H9 (cell line): ENCODE measurements at regions not wholly inside any gene's neighbourhood (a gene's known extent, or its start where the extent isn't known, plus 50 kb on each side); places are given as distances from the start of the nearest gene placed in this dataset.

ENCODE experiments used
- DNase-seq: peaks from one replicate; pipeline ENCODE4 v3.0.0-alpha.2; 2017
- H2AFZ ChIP-seq: one replicate; pipeline ENCODE4 v1.6.1; 2013; ENCODE audit warnings: mild to moderate bottlenecking, low read length, control low read depth, moderate library complexity
- H2AK5ac ChIP-seq: 2 replicates; pipeline ENCODE4 v1.6.1; 2013; ENCODE audit warnings: low read length, control low read depth, mixed read lengths; ENCODE audit not compliant: insufficient read length
- H2BK120ac ChIP-seq: one replicate; pipeline ENCODE4 v1.6.1; 2013; ENCODE audit warnings: low read depth, mild to moderate bottlenecking, low read length, control low read depth, inconsistent platforms; ENCODE audit not compliant: poor library complexity, severe bottlenecking
- H2BK12ac ChIP-seq: 2 replicates; pipeline ENCODE4 v1.6.1; 2013; ENCODE audit warnings: low read length, control low read depth, mixed read lengths, low read depth; ENCODE audit not compliant: insufficient read length
- H2BK15ac ChIP-seq: 2 replicates; pipeline ENCODE4 v1.6.1; 2013; ENCODE audit warnings: low read depth, low read length, control low read depth
- H2BK20ac ChIP-seq: one replicate; pipeline ENCODE4 v1.6.1; 2013; ENCODE audit warnings: low read depth, mild to moderate bottlenecking, low read length, control low read depth, inconsistent platforms; ENCODE audit not compliant: poor library complexity, severe bottlenecking
- H2BK5ac ChIP-seq: 2 replicates; pipeline ENCODE4 v1.6.1; 2013; ENCODE audit warnings: low read length, control low read depth, mixed read lengths; ENCODE audit not compliant: insufficient read length
- H3K14ac ChIP-seq: 2 replicates; pipeline ENCODE4 v1.6.1; 2013; ENCODE audit warnings: low read length, control low read depth; ENCODE audit not compliant: insufficient read depth
- H3K18ac ChIP-seq: 2 replicates; pipeline ENCODE4 v1.6.1; 2013; ENCODE audit warnings: low read depth, mild to moderate bottlenecking, mixed read lengths, low read length, control low read depth; ENCODE audit not compliant: insufficient read length
- H3K23ac ChIP-seq: 2 replicates; pipeline ENCODE4 v1.6.1; 2013; ENCODE audit warnings: low read length, control low read depth, mixed read lengths, low read depth; ENCODE audit not compliant: insufficient read length
- H3K23me2 ChIP-seq: 2 replicates; pipeline ENCODE4 v1.6.1; 2013; ENCODE audit warnings: low read depth, mild to moderate bottlenecking, mixed read lengths, low read length, control low read depth; ENCODE audit not compliant: insufficient read length, poor library complexity, severe bottlenecking
- H3K27ac ChIP-seq: 2 replicates; pipeline ENCODE4 v1.5.1; 2013; ENCODE audit warnings: low read length, control low read depth, mixed read lengths, low read depth; ENCODE audit not compliant: insufficient read length
- H3K27me3 ChIP-seq: 2 replicates; pipeline ENCODE4 v1.6.1; 2013; ENCODE audit warnings: low read length, control low read depth, inconsistent platforms; ENCODE audit not compliant: insufficient read depth
- H3K4ac ChIP-seq: 2 replicates; pipeline ENCODE4 v1.6.1; 2013; ENCODE audit warnings: low read depth, mild to moderate bottlenecking, control low read depth, inconsistent platforms, low read length, moderate library complexity
- H3K4me1 ChIP-seq: 2 replicates; pipeline ENCODE4 v1.6.1; 2013; ENCODE audit warnings: low read length, control low read depth, inconsistent platforms; ENCODE audit not compliant: insufficient read depth
- H3K4me2 ChIP-seq: 2 replicates; pipeline ENCODE4 v1.6.1; 2013; ENCODE audit warnings: low read length, control low read depth, mixed read lengths; ENCODE audit not compliant: insufficient read length, insufficient read depth
- H3K56ac ChIP-seq: 2 replicates; pipeline ENCODE4 v1.6.1; 2013; ENCODE audit warnings: low read depth, mild to moderate bottlenecking, mixed read lengths, low read length, control low read depth; ENCODE audit not compliant: insufficient read length
- H3K79me1 ChIP-seq: 2 replicates; pipeline ENCODE4 v1.6.1; 2013; ENCODE audit warnings: low read depth, mild to moderate bottlenecking, moderate library complexity, low read length, control low read depth, inconsistent platforms; ENCODE audit not compliant: insufficient read depth, poor library complexity, severe bottlenecking
- H3K79me2 ChIP-seq: 2 replicates; pipeline ENCODE4 v1.6.1; 2013; ENCODE audit warnings: low read length, control low read depth, inconsistent platforms; ENCODE audit not compliant: insufficient read depth
- H3K9ac ChIP-seq: 2 replicates; pipeline ENCODE4 v1.6.1; 2013; ENCODE audit warnings: low read length, control low read depth, mixed read lengths; ENCODE audit not compliant: insufficient read length; ENCODE audit errors: extremely low read depth
- H3K9me3 ChIP-seq: one replicate; pipeline ENCODE4 v1.6.1; 2013; ENCODE audit warnings: low read depth, low read length, inconsistent platforms; ENCODE audit not compliant: control insufficient read depth
- H3T11ph ChIP-seq: one replicate; pipeline ENCODE4 v1.6.1; 2013; ENCODE audit warnings: mild to moderate bottlenecking, low read length, control low read depth, inconsistent platforms
- H4K20me1 ChIP-seq: one replicate; pipeline ENCODE4 v1.6.1; 2013; ENCODE audit not compliant: control insufficient read depth, insufficient read length, insufficient read depth
- H4K5ac ChIP-seq: 2 replicates; pipeline ENCODE4 v1.6.1; 2013; ENCODE audit warnings: low read depth, mild to moderate bottlenecking, mixed read lengths, low read length, control low read depth; ENCODE audit not compliant: insufficient read length
- H4K8ac ChIP-seq: replicated peaks from 2 replicates; pipeline ENCODE4 v1.6.1; 2013; ENCODE audit warnings: low read length, control low read depth, mixed read lengths, low read depth; ENCODE audit not compliant: insufficient read length
- H4K91ac ChIP-seq: 2 replicates; pipeline ENCODE4 v1.6.1; 2013; ENCODE audit warnings: low read depth, mild to moderate bottlenecking, moderate library complexity, mixed read lengths, low read length, control low read depth; ENCODE audit not compliant: insufficient read length
- H3K27ac Mint-ChIP-seq, 3 experiments: 2 replicates in 2 of 3; 3 replicates in 1 of 3; pipeline ENCODE4 v1.8.0; 2020 to 2021; ENCODE audit warnings: mixed read lengths in 3 of 3, mild to moderate bottlenecking in 1 of 3, moderate library complexity in 1 of 3
- H3K27me3 Mint-ChIP-seq: 2 replicates; pipeline ENCODE4 v1.8.0; 2021; ENCODE audit warnings: low read depth, mild to moderate bottlenecking, moderate library complexity, mixed read lengths
- H3K36me3 Mint-ChIP-seq, 3 experiments: 2 replicates in 2 of 3; 3 replicates in 1 of 3; pipeline ENCODE4 v1.8.0; 2020 to 2021; ENCODE audit warnings: low read depth in 3 of 3, mixed read lengths in 3 of 3; ENCODE audit not compliant: insufficient read depth in 1 of 3
- H3K4me1 Mint-ChIP-seq, 2 experiments: 2 replicates each; pipeline ENCODE4 v1.8.0; 2020; ENCODE audit warnings: mixed read lengths in 2 of 2
- H3K4me3 Mint-ChIP-seq, 2 experiments: 2 replicates in 1 of 2; 3 replicates in 1 of 2; pipeline ENCODE4 v1.8.0; 2020 to 2021; ENCODE audit warnings: mild to moderate bottlenecking in 2 of 2, mixed read lengths in 2 of 2, moderate library complexity in 1 of 2
- H3K9me3 Mint-ChIP-seq, 2 experiments: 2 replicates in 1 of 2; 3 replicates in 1 of 2; pipeline ENCODE4 v1.8.0; 2020; ENCODE audit warnings: mild to moderate bottlenecking in 2 of 2, mixed read lengths in 2 of 2, moderate library complexity in 1 of 2
- WGBS: extraction: QIAGEN DNeasy Blood & Tissue Kit; methylation state at CpG from one replicate; pipeline ENCODE4 v1.1.7; 2013; ENCODE audit warnings: missing lambda C conversion rate, low lambda C conversion rate, mixed read lengths; ENCODE audit not compliant: insufficient read length; ENCODE audit errors: extremely low coverage; 5-methylcytosine and 5-hydroxymethylcytosine counted together
- TF ChIP-seq, protein P1 (sequence below): fragments of 200-600 bp; sonication (generic); conservative IDR thresholded peaks from 3 replicates; pipeline ENCODE4 v1.8.0; 2021; ENCODE audit warnings: antibody characterized with exemption, mild to moderate bottlenecking

DNA sequence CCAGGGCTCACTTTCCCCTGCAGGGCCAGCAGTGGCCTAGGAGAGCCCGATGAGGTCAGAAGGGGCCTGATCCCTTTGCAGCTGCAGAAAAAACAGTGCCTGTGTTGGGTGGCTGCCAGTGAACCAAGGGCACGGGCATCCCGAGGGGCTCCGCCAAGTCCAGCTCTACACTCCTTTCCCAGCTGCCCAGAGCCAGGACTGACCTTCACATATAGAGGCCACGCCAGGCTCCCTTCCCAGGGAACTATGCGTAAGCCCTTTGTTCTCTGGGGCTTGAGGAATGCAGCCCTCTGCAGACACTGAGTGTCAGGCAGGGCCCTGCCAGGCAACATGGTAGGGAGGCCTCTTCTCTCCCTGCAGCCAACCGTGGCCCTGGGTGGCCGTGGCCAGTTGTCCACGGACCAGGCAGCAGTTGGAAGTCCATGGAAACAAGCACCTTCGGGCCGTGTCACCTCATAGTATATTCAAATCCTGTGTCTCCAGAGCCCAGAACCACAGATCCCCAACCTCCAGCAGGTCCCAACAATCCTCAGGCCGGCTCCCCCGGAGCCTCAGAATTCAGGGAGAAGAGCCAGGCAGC lies 194.0 kb downstream of the NPHP4 start:
- peak; percentile 65 for DNase-seq
- no peaks in the 10 kb centered on the region for H3K9me3 ChIP-seq
- no CpG with 5 or more reads among the region's 13 CpGs for WGBS

More for the DNA sequence above, 194.0 kb downstream of the NPHP4 start:
- no peak overlapping the region for H2AK5ac ChIP-seq
- H3K4me1 ChIP-seq: no peaks in the 10 kb centered on the region
- H4K8ac ChIP-seq: no peak overlapping the region
- TF ChIP-seq, protein P1, sequence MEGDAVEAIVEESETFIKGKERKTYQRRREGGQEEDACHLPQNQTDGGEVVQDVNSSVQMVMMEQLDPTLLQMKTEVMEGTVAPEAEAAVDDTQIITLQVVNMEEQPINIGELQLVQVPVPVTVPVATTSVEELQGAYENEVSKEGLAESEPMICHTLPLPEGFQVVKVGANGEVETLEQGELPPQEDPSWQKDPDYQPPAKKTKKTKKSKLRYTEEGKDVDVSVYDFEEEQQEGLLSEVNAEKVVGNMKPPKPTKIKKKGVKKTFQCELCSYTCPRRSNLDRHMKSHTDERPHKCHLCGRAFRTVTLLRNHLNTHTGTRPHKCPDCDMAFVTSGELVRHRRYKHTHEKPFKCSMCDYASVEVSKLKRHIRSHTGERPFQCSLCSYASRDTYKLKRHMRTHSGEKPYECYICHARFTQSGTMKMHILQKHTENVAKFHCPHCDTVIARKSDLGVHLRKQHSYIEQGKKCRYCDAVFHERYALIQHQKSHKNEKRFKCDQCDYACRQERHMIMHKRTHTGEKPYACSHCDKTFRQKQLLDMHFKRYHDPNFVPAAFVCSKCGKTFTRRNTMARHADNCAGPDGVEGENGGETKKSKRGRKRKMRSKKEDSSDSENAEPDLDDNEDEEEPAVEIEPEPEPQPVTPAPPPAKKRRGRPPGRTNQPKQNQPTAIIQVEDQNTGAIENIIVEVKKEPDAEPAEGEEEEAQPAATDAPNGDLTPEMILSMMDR: no peak
- H3K36me3 Mint-ChIP-seq: peaks cover 0 to 4% (median 3%) of the 10 kb centered on the region in 3 experiments; a peak in 5 of 7 replicates
- no peak overlapping the region for H3K4me3 Mint-ChIP-seq
- H3K56ac ChIP-seq: no peak overlapping the region
- no peaks in the 10 kb centered on the region for H3K79me1 ChIP-seq
- H3K9me3 Mint-ChIP-seq: peaks cover 6 to 20% of the 10 kb centered on the region in 2 experiments; a peak in 3 of 5 replicates
- H3K27ac ChIP-seq: no peak overlapping the region
- no peak overlapping the region for H2BK120ac ChIP-seq
- H3K14ac ChIP-seq: peak overlapping the region; percentile 52; the same call in 1 of the 2 replicates
- no peak overlapping the region for H3T11ph ChIP-seq
- H3K4ac ChIP-seq: no peak overlapping the region
- no peak overlapping the region for H2AFZ ChIP-seq
- no peaks in the 10 kb centered on the region for H3K79me2 ChIP-seq
- H3K27me3 ChIP-seq: no peaks in the 10 kb centered on the region
- no peak overlapping the region for H2BK15ac ChIP-seq
- peak overlapping the region; percentile 14 for H3K18ac ChIP-seq
- H3K23ac ChIP-seq: no peak overlapping the region
- no peak overlapping the region for H4K5ac ChIP-seq
- no peaks in the 10 kb centered on the region for H4K20me1 ChIP-seq
- no peak overlapping the region for H2BK20ac ChIP-seq
- H3K27me3 Mint-ChIP-seq: peaks cover 4% of the 10 kb centered on the region; the same call in 1 of the 2 replicates
- no peak overlapping the region for H2BK5ac ChIP-seq
- H3K9ac ChIP-seq: no peak overlapping the region
- H3K4me1 Mint-ChIP-seq: peaks cover 5 to 12% of the 10 kb centered on the region in 2 experiments; a peak in 3 of 4 replicates
- no peak overlapping the region for H2BK12ac ChIP-seq
- no peaks in the 10 kb centered on the region for H3K23me2 ChIP-seq
- no peak overlapping the region for H4K91ac ChIP-seq
- H3K27ac Mint-ChIP-seq: no peak overlapping the region; a peak in 1 of 7 replicates
- H3K4me2 ChIP-seq: no peak overlapping the region
